Muscle of arm (tissue), 1 donor: ENCODE measurements at regions not wholly inside any gene's neighbourhood (a gene's known extent, or its start where the extent isn't known, plus 50 kb on each side); places are given as distances from the start of the nearest gene placed in this dataset.
"Not testable (repeated sequence)": the region's sequence is repeated elsewhere in the genome, so short reads cannot be mapped to it uniquely, and the experiment has no call there.

Source experiments
- DNase-seq: peaks from one replicate; pipeline ENCODE4 v3.0.0-alpha.2; 2013

GRCh38 chrX:63581906-63582305 is 203.1 kb downstream of the ARHGEF9 start:
- DNase-seq = no peak

- DNase-seq = no peak
Observed at GRCh38 chrX:63581398-63581797, 203.6 kb downstream of the ARHGEF9 start.

GRCh38 chrX:63576533-63576932 is 208.5 kb downstream of the ARHGEF9 start:
- no peak for DNase-seq

GRCh38 chrX:63575700-63576099 is 209.3 kb downstream of the ARHGEF9 start:
- not testable (repeated sequence) for DNase-seq

- DNase-seq = no peak
Observed at GRCh38 chrX:63566856-63567255, 215.7 kb upstream of the SPIN4 start.

- peak; percentile 4 for DNase-seq
Observed at GRCh38 chrX:63561425-63561824, 210.3 kb upstream of the SPIN4 start.

- peak; percentile 77 for DNase-seq
Observed at GRCh38 chrX:63560601-63561218, 209.6 kb upstream of the SPIN4 start.

- no peak for DNase-seq
Observed at GRCh38 chrX:63551856-63552255, 200.7 kb upstream of the SPIN4 start.

GRCh38 chrX:63530654-63531053 is 179.5 kb upstream of the SPIN4 start:
- DNase-seq = no peak

- no peak for DNase-seq
Observed at GRCh38 chrX:63529961-63530360, 178.8 kb upstream of the SPIN4 start.

GRCh38 chrX:63526863-63527262 is 175.7 kb upstream of the SPIN4 start:
- DNase-seq = no peak

- DNase-seq = no peak
Observed at GRCh38 chrX:63525491-63525890, 174.4 kb upstream of the SPIN4 start.

- not testable (repeated sequence) for DNase-seq
Observed at GRCh38 chrX:63519368-63519767, 168.2 kb upstream of the SPIN4 start.

GRCh38 chrX:63514569-63515080 is 163.5 kb upstream of the SPIN4 start:
- peak; percentile 38 for DNase-seq

- DNase-seq = peak; percentile 82
Observed at GRCh38 chrX:63513825-63514568, 162.9 kb upstream of the SPIN4 start.

- no peak for DNase-seq
Observed at GRCh38 chrX:63511361-63511760, 160.2 kb upstream of the SPIN4 start.

GRCh38 chrX:63508668-63509067 is 157.5 kb upstream of the SPIN4 start:
- no peak for DNase-seq

GRCh38 chrX:63506320-63506719 is 155.2 kb upstream of the SPIN4 start:
- no peak for DNase-seq

- no peak for DNase-seq
Observed at GRCh38 chrX:63503541-63503940, 152.4 kb upstream of the SPIN4 start.

GRCh38 chrX:63488546-63489373 is 137.6 kb upstream of the SPIN4 start:
- no peak for DNase-seq

- DNase-seq = no peak
Observed at GRCh38 chrX:63475200-63475599, 124.1 kb upstream of the SPIN4 start.

GRCh38 chrX:63471004-63471403 is 119.9 kb upstream of the SPIN4 start:
- no peak for DNase-seq

GRCh38 chrX:63470506-63470905 is 119.4 kb upstream of the SPIN4 start:
- DNase-seq = no peak
